Adipocyte (in vitro differentiated cells): ENCODE measurements at regions not wholly inside any gene's neighbourhood (a gene's known extent, or its start where the extent isn't known, plus 50 kb on each side); places are given as distances from the start of the nearest gene placed in this dataset.
A peak's percentile ranks its signal among the peaks of the same experiment; 100 is the strongest.

Source experiments
- DNase-seq: peaks from one replicate; pipeline ENCODE4 v3.0.0-alpha.2; 2015; ENCODE audit warnings: low read depth
- H3K27me3 ChIP-seq: replicated peaks from 2 replicates; pipeline ENCODE4 v1.7.0; 2013; ENCODE audit warnings: mild to moderate bottlenecking, low read length, moderate library complexity; ENCODE audit not compliant: control insufficient read depth, insufficient read depth
- H3K36me3 ChIP-seq: 2 replicates; pipeline ENCODE4 v1.7.0; 2013; ENCODE audit warnings: low read length, mild to moderate bottlenecking, moderate library complexity; ENCODE audit not compliant: control insufficient read depth, insufficient read depth, severe bottlenecking
- H3K4me1 ChIP-seq: 2 replicates; pipeline ENCODE4 v1.7.0; 2013; ENCODE audit warnings: mild to moderate bottlenecking, low read length, moderate library complexity; ENCODE audit not compliant: control insufficient read depth, insufficient read depth
- H3K4me3 ChIP-seq: 2 replicates; pipeline ENCODE4 v1.7.0; 2013; ENCODE audit warnings: mild to moderate bottlenecking, low read length, moderate library complexity
- H3K9ac ChIP-seq: 2 replicates; pipeline ENCODE4 v1.7.0; 2013; ENCODE audit warnings: mild to moderate bottlenecking, low read length, moderate library complexity
- H3K9me3 ChIP-seq: 2 replicates; pipeline ENCODE4 v1.7.0; 2013; ENCODE audit warnings: mild to moderate bottlenecking, low read length, moderate library complexity; ENCODE audit not compliant: control insufficient read depth

DNA sequence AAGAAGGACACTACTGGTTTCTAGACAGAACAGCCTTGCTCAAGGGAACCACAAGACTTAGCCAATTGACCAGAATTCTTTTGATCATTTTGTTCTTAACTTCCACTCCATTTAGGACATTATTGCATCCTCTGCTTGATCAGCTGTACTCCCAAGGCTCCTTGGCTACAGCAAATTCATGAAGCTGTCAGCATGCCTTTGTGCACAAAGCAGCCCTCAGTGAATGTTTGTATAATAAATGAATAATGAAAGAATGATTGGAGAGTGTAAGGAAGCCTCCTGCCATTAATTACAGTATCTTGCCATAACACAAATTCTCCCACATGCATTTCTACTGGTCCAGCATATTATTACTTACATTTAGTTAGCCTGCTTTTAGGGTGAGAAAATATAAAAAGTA, 449.6 kb downstream of the SLCO4C1 start:
- H3K4me3 ChIP-seq = no peak overlapping the region
- H3K9ac ChIP-seq = no peak overlapping the region
- H3K9me3 ChIP-seq = no peaks in the 10 kb centered on the region
- no peaks in the 10 kb centered on the region for H3K27me3 ChIP-seq
- DNase-seq = no peak
- no peaks in the 10 kb centered on the region for H3K4me1 ChIP-seq
- no peaks in the 10 kb centered on the region for H3K36me3 ChIP-seq

DNA sequence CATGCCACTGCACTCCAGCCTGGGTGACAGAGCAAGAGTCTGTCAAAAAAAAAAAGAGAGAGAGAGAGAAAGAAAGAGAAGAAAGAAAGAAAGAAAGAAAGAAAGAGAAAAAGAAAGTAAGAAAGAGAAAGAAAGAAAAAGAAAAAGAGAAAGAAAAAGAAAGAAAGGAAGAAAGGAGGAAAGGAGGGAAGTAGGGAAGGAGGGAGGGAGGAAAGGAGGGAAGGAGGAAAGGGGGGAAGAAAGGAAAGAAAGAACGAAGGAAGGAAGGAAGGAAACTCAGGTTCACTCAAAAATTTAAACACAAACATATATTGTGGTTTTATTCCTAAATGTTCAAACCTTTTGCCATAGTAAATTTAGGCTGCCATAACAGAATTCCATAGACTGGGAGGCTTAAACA, 453.0 kb downstream of the SLCO4C1 start:
- Histone ChIP-seq H3K9ac (no peak overlapping the region), H3K4me1 (peaks cover 3% of the 10 kb centered on the region), H3K9me3 (no peaks in the 10 kb centered on the region), H3K4me3 (no peak overlapping the region), H3K36me3 (no peaks in the 10 kb centered on the region), H3K27me3 (no peaks in the 10 kb centered on the region)
- no peak for DNase-seq

DNA sequence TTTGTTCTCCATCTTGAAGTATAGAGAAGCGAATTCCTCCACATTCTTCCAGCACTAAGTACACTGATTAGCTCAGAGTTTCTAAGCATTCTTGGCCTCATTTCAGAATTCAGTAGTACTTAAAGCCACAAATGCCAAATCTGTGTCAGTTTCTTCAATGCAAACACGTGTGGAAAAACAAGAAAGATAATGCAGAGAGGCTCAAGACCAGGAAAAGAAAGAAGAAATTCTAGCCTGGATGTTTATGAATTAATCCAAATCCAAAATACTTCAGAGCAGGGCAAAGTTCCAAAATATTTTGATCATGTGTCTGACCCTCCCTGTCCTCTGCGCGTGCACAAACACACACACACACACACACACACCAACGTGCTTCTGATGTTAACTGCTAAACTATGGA, 457.6 kb downstream of the SLCO4C1 start:
- H3K27me3 ChIP-seq = no peaks in the 10 kb centered on the region
- no peak overlapping the region for H3K9ac ChIP-seq
- DNase-seq = no peak
- H3K9me3 ChIP-seq = no peaks in the 10 kb centered on the region
- H3K4me1 ChIP-seq = peaks cover 3% of the 10 kb centered on the region
- H3K4me3 ChIP-seq = no peak overlapping the region
- no peaks in the 10 kb centered on the region for H3K36me3 ChIP-seq

DNA sequence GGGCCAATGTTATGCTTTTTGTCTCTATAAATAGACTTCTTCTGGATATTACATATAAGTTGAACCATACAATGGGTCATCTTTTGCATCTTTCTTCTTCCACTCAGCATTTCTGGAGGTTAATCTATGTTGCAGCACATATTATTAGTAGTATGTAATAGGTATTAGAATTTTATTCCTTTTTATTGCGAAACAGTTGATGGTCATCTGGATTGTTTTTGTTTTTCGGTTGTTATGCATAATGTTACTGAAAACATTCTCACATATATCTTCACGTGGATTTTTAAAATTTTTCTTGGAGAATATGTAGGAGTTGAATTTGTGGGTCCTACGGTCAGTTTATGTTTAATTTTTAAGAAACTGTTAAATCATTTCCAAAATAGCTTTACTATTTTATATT, 466.8 kb downstream of the SLCO4C1 start:
- no peaks in the 10 kb centered on the region for H3K36me3 ChIP-seq
- H3K4me3 ChIP-seq = no peak overlapping the region
- H3K27me3 ChIP-seq = no peaks in the 10 kb centered on the region
- no peaks in the 10 kb centered on the region for H3K4me1 ChIP-seq
- peaks cover 9% of the 10 kb centered on the region for H3K9me3 ChIP-seq
- H3K9ac ChIP-seq = no peak overlapping the region
- no peak for DNase-seq

DNA sequence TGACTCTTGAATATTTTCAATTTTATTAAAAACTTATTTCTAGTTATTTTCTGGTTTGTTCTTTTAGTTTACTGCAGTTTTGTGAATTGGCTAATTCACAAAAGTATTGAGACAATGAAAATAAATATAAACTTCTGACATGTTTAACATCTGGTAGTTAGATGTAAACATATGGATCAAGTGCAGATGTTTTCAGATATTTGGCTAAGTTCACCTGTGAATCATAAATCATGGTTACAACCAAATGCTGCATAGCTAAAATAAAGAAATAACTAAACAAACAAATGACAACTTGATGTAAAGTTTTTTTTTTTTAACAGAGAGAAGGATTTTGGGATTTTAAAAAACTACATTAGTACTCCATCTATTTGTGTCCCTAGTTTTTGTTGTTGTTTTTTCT, 484.6 kb downstream of the SLCO4C1 start:
- DNase-seq = no peak
- H3K4me1 ChIP-seq = no peaks in the 10 kb centered on the region
- no peaks in the 10 kb centered on the region for H3K9me3 ChIP-seq
- H3K27me3 ChIP-seq = no peaks in the 10 kb centered on the region
- no peak overlapping the region for H3K9ac ChIP-seq
- no peaks in the 10 kb centered on the region for H3K36me3 ChIP-seq
- no peak overlapping the region for H3K4me3 ChIP-seq

DNA sequence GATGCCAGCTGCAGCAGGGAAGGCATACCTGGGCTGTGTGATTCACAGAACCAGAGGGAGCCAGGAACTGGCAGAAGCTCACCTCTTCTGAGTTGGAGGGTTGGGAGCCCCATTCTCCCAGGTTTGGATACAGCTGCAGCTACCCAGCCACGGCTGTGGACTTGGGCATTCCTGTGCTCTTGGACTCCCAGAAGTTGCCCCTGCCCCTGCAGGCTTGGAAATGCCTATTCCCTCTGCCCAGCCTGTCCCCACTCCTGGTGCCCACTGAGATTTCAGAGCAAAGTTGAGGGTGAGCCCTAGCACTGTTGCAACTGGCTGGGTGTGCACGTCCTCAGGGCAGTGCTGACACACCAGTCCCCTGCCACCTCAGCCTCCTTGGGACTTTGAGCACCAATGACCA, 489.7 kb downstream of the SLCO4C1 start:
- no peak overlapping the region for H3K4me3 ChIP-seq
- H3K36me3 ChIP-seq = no peaks in the 10 kb centered on the region
- no peak overlapping the region for H3K9ac ChIP-seq
- H3K4me1 ChIP-seq = no peaks in the 10 kb centered on the region
- no peaks in the 10 kb centered on the region for H3K27me3 ChIP-seq
- no peaks in the 10 kb centered on the region for H3K9me3 ChIP-seq
- DNase-seq = no peak

DNA sequence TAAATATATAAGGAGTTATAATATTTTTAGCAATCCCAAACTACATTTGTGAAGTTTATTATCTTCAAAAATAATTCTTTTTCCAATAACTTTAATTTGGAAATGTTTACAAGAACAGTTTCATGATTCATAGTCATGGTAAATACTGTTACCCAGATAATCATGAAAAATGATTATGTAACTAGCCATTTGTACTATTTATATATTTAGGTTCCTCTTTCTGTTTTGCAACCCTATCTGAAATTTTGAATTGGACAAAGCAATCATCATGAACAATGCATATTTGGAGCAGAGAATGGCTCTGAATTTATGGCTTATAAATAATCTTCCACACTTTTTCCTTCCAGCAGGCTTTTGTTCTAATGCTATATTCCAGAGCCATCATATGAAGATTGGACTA, 499.7 kb downstream of the SLCO4C1 start:
- no peaks in the 10 kb centered on the region for H3K4me1 ChIP-seq
- no peak for DNase-seq
- no peaks in the 10 kb centered on the region for H3K9me3 ChIP-seq
- no peaks in the 10 kb centered on the region for H3K36me3 ChIP-seq
- no peak overlapping the region for H3K9ac ChIP-seq
- H3K27me3 ChIP-seq = no peaks in the 10 kb centered on the region
- H3K4me3 ChIP-seq = no peak overlapping the region

DNA sequence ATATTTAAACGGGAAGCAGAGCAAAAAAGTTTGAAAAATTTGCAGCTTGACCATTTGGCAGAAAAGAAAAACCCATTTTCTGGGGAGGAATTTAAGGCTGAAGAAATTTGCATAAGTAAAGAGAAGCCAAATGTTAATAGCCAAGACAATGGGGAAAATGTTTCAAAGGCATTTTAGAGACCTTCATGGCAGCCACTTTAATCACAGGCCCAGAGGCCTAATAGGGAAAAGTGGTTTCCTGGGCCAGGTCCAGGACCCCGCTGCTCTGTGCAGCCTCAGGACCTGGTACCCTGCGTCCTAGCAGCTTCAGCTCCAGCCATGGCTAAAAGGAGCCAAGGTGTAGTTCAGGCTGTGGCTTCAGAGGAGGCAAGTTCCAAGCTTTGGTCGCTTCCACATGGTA, 507.3 kb downstream of the SLCO4C1 start:
- H3K9me3 ChIP-seq = no peaks in the 10 kb centered on the region

DNA sequence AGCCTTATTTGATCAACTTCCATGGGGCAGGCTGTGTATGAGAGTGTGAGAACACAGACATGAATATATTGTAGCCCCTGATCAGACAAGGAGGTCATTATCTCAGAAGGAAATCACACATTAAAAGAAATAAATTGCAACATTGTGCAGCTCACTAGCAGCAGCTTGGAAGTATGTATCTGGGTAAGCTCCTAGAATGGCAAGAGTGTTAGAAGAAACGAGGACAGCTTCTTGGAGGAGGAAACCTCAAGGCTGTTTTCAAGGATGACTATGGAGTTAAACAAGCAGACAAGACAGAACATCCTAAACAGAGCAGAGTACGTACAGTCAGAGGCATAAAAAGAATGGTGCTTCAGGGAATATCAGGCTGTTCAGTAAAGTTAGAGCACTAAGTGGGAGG, 511.0 kb downstream of the SLCO4C1 start:
- no peaks in the 10 kb centered on the region for H3K9me3 ChIP-seq
- H3K4me1 ChIP-seq = no peaks in the 10 kb centered on the region
- H3K27me3 ChIP-seq = peaks cover 2% of the 10 kb centered on the region
- H3K36me3 ChIP-seq = no peaks in the 10 kb centered on the region
- no peak for DNase-seq
- no peak overlapping the region for H3K9ac ChIP-seq
- no peak overlapping the region for H3K4me3 ChIP-seq

More for the DNA sequence above, 507.3 kb downstream of the SLCO4C1 start:
- Histone ChIP-seq H3K27me3 (peaks cover 2% of the 10 kb centered on the region), H3K4me1 (no peaks in the 10 kb centered on the region), H3K9ac (no peak overlapping the region), H3K4me3 (no peak overlapping the region), H3K36me3 (no peaks in the 10 kb centered on the region)
- DNase-seq = no peak

DNA sequence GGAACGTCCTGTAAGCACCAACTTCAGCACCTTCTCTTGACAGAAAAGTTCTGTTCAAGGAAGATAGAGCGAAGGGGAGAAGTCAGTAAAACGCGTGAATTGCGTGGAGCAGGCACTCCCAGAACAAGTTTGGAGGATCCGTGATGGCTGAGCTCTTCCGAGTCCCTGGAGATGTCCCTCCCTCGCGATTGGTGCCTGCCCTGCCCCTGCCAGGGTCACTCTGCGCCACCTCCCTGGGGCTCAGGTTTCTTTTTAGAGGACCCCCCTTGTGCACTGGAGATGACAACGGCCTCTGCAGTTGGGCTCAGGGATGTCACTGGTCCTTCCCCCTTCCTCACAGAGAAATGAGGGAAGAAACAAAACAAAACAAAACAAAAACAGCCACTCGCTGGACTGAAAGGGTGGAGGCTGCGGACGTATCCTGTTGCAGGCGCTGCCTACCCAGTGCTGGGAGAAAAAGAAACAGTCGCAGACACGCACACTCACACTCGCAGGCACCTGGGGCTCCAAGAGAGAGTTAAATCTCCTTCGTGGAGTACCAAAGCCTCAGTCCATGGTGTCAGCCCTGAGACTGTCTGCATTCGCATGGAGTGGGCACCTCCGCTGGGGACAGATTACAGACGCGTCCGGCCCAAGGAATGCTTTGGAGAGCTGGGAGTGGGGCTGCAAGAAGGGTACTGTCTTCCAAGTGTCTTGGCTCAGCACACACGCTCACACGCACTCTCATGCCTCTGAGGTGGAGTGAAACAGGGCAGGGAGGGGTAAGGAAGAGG, 512.7 kb downstream of the SLCO4C1 start:
- DNase-seq = no peak
- peaks cover 2% of the 10 kb centered on the region for H3K27me3 ChIP-seq

DNA sequence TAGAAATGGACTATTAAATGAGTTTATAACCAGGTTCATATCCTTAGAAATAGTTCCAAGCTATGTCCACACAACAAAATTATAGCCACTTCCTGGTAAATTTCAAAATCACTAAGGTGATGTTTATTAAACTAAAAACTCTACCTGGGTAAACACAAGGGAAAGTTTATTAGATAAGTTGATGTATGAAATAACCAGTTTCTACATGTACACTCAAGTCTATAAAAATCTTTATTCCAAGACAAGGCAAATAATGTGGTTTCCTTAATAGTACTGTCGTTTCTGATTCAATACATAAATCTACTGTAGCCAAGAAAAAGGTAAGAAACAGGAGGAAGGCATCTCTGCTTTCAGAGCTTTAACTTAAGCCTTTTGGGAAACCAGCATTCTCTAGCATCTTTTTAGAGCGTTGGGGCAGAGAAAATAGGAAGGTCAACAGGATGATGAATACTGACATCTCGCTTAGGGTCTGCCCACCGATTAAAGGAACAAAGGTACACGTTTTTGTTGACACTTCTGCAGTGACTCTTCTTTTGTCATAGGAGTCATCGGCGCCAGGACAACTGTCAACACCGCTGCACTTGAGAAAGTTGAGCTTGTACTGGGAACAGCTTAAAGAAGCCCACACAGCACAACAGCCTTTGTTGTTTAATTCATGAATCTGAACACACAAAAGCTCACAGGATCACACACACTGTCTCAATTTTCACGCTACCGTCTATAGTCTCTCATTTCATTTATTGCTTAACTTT, 513.6 kb downstream of the SLCO4C1 start:
- no peak for DNase-seq
- no peaks in the 10 kb centered on the region for H3K36me3 ChIP-seq

More for the DNA sequence above, 512.7 kb downstream of the SLCO4C1 start:
- Histone ChIP-seq H3K4me3 (peak overlapping the region; percentile 72), H3K9me3 (peaks cover 3% of the 10 kb centered on the region), H3K9ac (no peak overlapping the region), H3K4me1 (no peaks in the 10 kb centered on the region), H3K36me3 (no peaks in the 10 kb centered on the region)

More for the DNA sequence above, 513.6 kb downstream of the SLCO4C1 start:
- Histone ChIP-seq H3K27me3 (peaks cover 2% of the 10 kb centered on the region), H3K9me3 (peaks cover 3% of the 10 kb centered on the region), H3K4me1 (no peaks in the 10 kb centered on the region), H3K9ac (no peak overlapping the region), H3K4me3 (no peak overlapping the region)
